HEK293T (cell line): ENCODE measurements at regions not wholly inside any gene's neighbourhood (a gene's known extent, or its start where the extent isn't known, plus 50 kb on each side); places are given as distances from the start of the nearest gene placed in this dataset.

Experiments used
- BHLHE40 ChIP-seq: fragments of 450-650 bp; IDR thresholded peaks from 2 replicates; pipeline ENCODE4 v1.6.1; 2016; ENCODE audit warnings: mild to moderate bottlenecking, moderate library complexity, borderline replicate concordance
- CTBP1 ChIP-seq: fragments of 450-650 bp; IDR thresholded peaks from 2 replicates; pipeline ENCODE4 v1.6.1; 2016; ENCODE audit warnings: borderline replicate concordance
- ELF4 ChIP-seq: fragments of 450-650 bp; IDR thresholded peaks from 2 replicates; pipeline ENCODE4 v1.6.1; 2017; ENCODE audit warnings: antibody characterized with exemption
- FOXA1 ChIP-seq: fragments of 450-650 bp; IDR thresholded peaks from 2 replicates; pipeline ENCODE4 v1.6.1; 2016; ENCODE audit warnings: mild to moderate bottlenecking
- FOXK2 ChIP-seq: fragments of 450-650 bp; IDR thresholded peaks from 2 replicates; pipeline ENCODE4 v1.6.1; 2016; ENCODE audit warnings: mild to moderate bottlenecking
- FOXM1 ChIP-seq: fragments of 450-650 bp; IDR thresholded peaks from 2 replicates; pipeline ENCODE4 v1.6.1; 2017; ENCODE audit warnings: mild to moderate bottlenecking, borderline replicate concordance
- HDGF ChIP-seq: fragments of 450-650 bp; IDR thresholded peaks from 2 replicates; pipeline ENCODE4 v1.6.1; 2017; ENCODE audit warnings: antibody characterized with exemption, borderline replicate concordance
- L3MBTL2 ChIP-seq: fragments of 450-650 bp; conservative IDR thresholded peaks from 2 replicates; pipeline ENCODE4 v1.6.1; 2016; ENCODE audit warnings: mild to moderate bottlenecking
- NFRKB ChIP-seq: fragments of 450-650 bp; IDR thresholded peaks from 2 replicates; pipeline ENCODE4 v1.6.1; 2016; ENCODE audit warnings: mild to moderate bottlenecking, moderate library complexity
- SP1 ChIP-seq: fragments of 450-650 bp; IDR thresholded peaks from 2 replicates; pipeline ENCODE4 v1.6.1; 2017
- SUZ12 ChIP-seq: fragments of 450-650 bp; IDR thresholded peaks from 2 replicates; pipeline ENCODE4 v1.6.1; 2016; ENCODE audit warnings: mild to moderate bottlenecking
- ZNF384 ChIP-seq: fragments of 450-650 bp; IDR thresholded peaks from 2 replicates; pipeline ENCODE4 v1.6.1; 2016

GRCh38 chr4:125891597-125892258 is 577.0 kb downstream of the FAT4 start:
- no peak for TF ChIP-seq ELF4
- TF ChIP-seq SP1 = no peak
- no peak for TF ChIP-seq NFRKB
- no peak for TF ChIP-seq SUZ12
- TF ChIP-seq HDGF = no peak
- no peak for TF ChIP-seq ZNF384
- no peak for TF ChIP-seq FOXK2
- no peak for TF ChIP-seq FOXM1
- no peak for TF ChIP-seq BHLHE40
- no peak for TF ChIP-seq CTBP1
- TF ChIP-seq FOXA1 = no peak
- TF ChIP-seq L3MBTL2 = no peak
